Loucy (cell line): ENCODE measurements at regions not wholly inside any gene's neighbourhood (a gene's known extent, or its start where the extent isn't known, plus 50 kb on each side); places are given as distances from the start of the nearest gene placed in this dataset.

Experiments
- CTCF ChIP-seq: fragments of 200-600 bp; sonication (generic); conservative IDR thresholded peaks from 2 replicates; pipeline ENCODE4 v1.5.1; 2014; ENCODE audit warnings: mild to moderate bottlenecking, antibody characterized with exemption, low read length
- EZH2phosphoT487 ChIP-seq: fragments of 200-600 bp; IDR thresholded peaks from 2 replicates; pipeline ENCODE4 v1.6.1; 2018; ENCODE audit warnings: antibody characterized with exemption, mild to moderate bottlenecking, moderate library complexity, borderline replicate concordance

- no peak for TF ChIP-seq CTCF
- TF ChIP-seq EZH2phosphoT487, result no peak
Observed at GRCh38 chr4:4694827-4695226, 153.0 kb upstream of the STX18 start.
